Calu3 (cell line): ENCODE measurements at regions not wholly inside any gene's neighbourhood (a gene's known extent, or its start where the extent isn't known, plus 50 kb on each side); places are given as distances from the start of the nearest gene placed in this dataset.
"Not testable (repeated sequence)": the region's sequence is repeated elsewhere in the genome, so short reads cannot be mapped to it uniquely, and the experiment has no call there.

Source experiments
- BruUV-seq: library from RNA; stranded (reverse); fragments of 400-500 nt; replicated peaks from 2 replicates; lab custom pipeline; 2021; lab: Mats Ljungman, UMichigan
- CTCF ChIA-PET: fragments of 300-600 bp; sonication (Branson Sonifier 250); formaldehyde crosslinking; loops from one replicate; lab custom pipeline; 2022; ENCODE audit warnings: antibody characterized with exemption; lab: Charles Lee
- DNase-seq: peaks from one replicate; pipeline ENCODE4 v3.0.0; 2022
- H3K27ac Mint-ChIP-seq: one replicate; pipeline ENCODE4 v1.8.0; 2022; ENCODE audit warnings: mixed read lengths; ENCODE audit not compliant: unreplicated experiment
- H3K27me3 Mint-ChIP-seq: one replicate; pipeline ENCODE4 v1.8.0; 2022; ENCODE audit warnings: mixed read lengths; ENCODE audit not compliant: unreplicated experiment
- H3K36me3 Mint-ChIP-seq: one replicate; pipeline ENCODE4 v1.8.0; 2022; ENCODE audit warnings: mild to moderate bottlenecking, moderate library complexity, mixed read lengths; ENCODE audit not compliant: insufficient read depth, unreplicated experiment
- H3K4me1 Mint-ChIP-seq: one replicate; pipeline ENCODE4 v1.8.0; 2022; ENCODE audit warnings: mild to moderate bottlenecking, low read depth, mixed read lengths; ENCODE audit not compliant: unreplicated experiment
- H3K4me3 Mint-ChIP-seq: one replicate; pipeline ENCODE4 v1.8.0; 2022; ENCODE audit warnings: mild to moderate bottlenecking, low read depth, moderate library complexity, mixed read lengths; ENCODE audit not compliant: unreplicated experiment
- H3K9me3 Mint-ChIP-seq: one replicate; pipeline ENCODE4 v1.8.0; 2022; ENCODE audit warnings: low read depth, mixed read lengths; ENCODE audit not compliant: unreplicated experiment
- CTCF ChIP-seq: fragments of 200-600 bp; IDR thresholded peaks from one replicate; pipeline ENCODE4 v1.8.0; 2022; ENCODE audit warnings: antibody characterized with exemption; ENCODE audit not compliant: unreplicated experiment
- intact Hi-C: fragments of 100-400 bp; cut with micrococcal nuclease; formaldehyde crosslinking; loops from one replicate; pipeline ENCODE4 v1.10.0; 2022; ENCODE audit not compliant: unreplicated experiment

GRCh38 chr21:35711213-35711612, 349.1 kb downstream of the SETD4 start:
- no peak overlapping the region for H3K27ac Mint-ChIP-seq
- H3K27me3 Mint-ChIP-seq, result peaks cover 53% of the 10 kb centered on the region
- DNase-seq, result no peak
- no peak for TF ChIP-seq CTCF
- no peaks in the 10 kb centered on the region for H3K4me1 Mint-ChIP-seq
- intact Hi-C loops, result no loop called here
- CTCF ChIA-PET, result no interaction called here
- BruUV-seq, result no TSS peak
- H3K9me3 Mint-ChIP-seq, result no peaks in the 10 kb centered on the region
- H3K36me3 Mint-ChIP-seq, result no peaks in the 10 kb centered on the region
- no peak overlapping the region for H3K4me3 Mint-ChIP-seq

GRCh38 chr21:35709990-35710389, 350.3 kb downstream of the SETD4 start:
- H3K27me3 Mint-ChIP-seq, result peaks cover 53% of the 10 kb centered on the region
- H3K9me3 Mint-ChIP-seq, H3K36me3 Mint-ChIP-seq, H3K4me1 Mint-ChIP-seq, H3K4me3 Mint-ChIP-seq, CTCF ChIA-PET, DNase-seq, BruUV-seq, H3K27ac Mint-ChIP-seq, intact Hi-C loops: not testable (repeated sequence)

GRCh38 chr21:35705888-35706287, 354.4 kb downstream of the SETD4 start:
- intact Hi-C loops, result no loop called here
- DNase-seq, result no peak
- Mint-ChIP-seq H3K27ac (no peak overlapping the region), H3K36me3 (no peaks in the 10 kb centered on the region), H3K27me3 (peaks cover 49% of the 10 kb centered on the region), H3K9me3 (no peaks in the 10 kb centered on the region), H3K4me1 (no peaks in the 10 kb centered on the region), H3K4me3 (no peak overlapping the region)
- TF ChIP-seq CTCF, result no peak
- CTCF ChIA-PET, result no interaction called here
- BruUV-seq, result no TSS peak

GRCh38 chr21:35705237-35705887, 355.0 kb downstream of the SETD4 start:
- no peak for DNase-seq
- Mint-ChIP-seq H3K27ac (no peak overlapping the region), H3K4me1 (no peaks in the 10 kb centered on the region), H3K9me3 (no peaks in the 10 kb centered on the region), H3K27me3 (peaks cover 49% of the 10 kb centered on the region), H3K36me3 (no peaks in the 10 kb centered on the region), H3K4me3 (no peak overlapping the region)
- no peak for TF ChIP-seq CTCF
- intact Hi-C loops, result no loop called here
- BruUV-seq, result no TSS peak
- CTCF ChIA-PET, result no interaction called here

GRCh38 chr21:35703704-35704103, 356.6 kb downstream of the SETD4 start:
- H3K9me3 Mint-ChIP-seq, result no peaks in the 10 kb centered on the region
- BruUV-seq, result no TSS peak
- H3K27ac Mint-ChIP-seq, result no peak overlapping the region

More at GRCh38 chr21:35703704-35704103, 356.6 kb downstream of the SETD4 start:
- CTCF ChIA-PET, result no interaction called here
- H3K36me3 Mint-ChIP-seq, result no peaks in the 10 kb centered on the region
- DNase-seq, result no peak
- intact Hi-C loops, result no loop called here
- TF ChIP-seq CTCF, result no peak
- H3K4me3 Mint-ChIP-seq, result no peak overlapping the region
- no peaks in the 10 kb centered on the region for H3K4me1 Mint-ChIP-seq
- H3K27me3 Mint-ChIP-seq, result peaks cover 42% of the 10 kb centered on the region
